ENCODE measurements at regions not wholly inside any gene's neighbourhood (a gene's known extent, or its start where the extent isn't known, plus 50 kb on each side); places are given as distances from the start of the nearest gene placed in this dataset.

DNA sequence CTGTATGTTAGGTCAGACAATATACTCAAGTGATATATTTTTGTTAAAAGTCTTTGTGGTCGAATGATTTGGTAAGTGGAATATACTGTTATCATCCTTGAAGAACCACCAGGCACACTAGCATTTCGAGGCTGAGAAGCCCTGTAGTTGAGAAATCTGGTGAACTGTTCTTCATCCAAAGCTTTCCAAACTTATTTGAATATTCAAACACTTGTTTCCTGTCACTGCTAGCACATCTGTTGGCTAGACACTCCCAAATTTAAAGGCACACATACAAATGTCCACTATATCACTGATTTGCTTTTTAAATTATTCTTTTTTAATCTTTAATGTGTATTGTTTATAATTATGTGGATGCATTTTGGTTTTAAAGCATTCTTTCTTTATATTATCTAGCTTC lies 241.9 kb upstream of the CNTNAP5 start:
- POLR2A ChIA-PET (ENCODE audit: unreplicated experiment), result no interaction called here
- Histone ChIP-seq H3K4me3 (no peak overlapping the region), H3K4me2 (no peak overlapping the region), H3K9me3 (ENCODE audit: insufficient read depth, low read depth) (no peaks in the 10 kb centered on the region), H3K4me1 (replicated peaks; ENCODE audit: insufficient read depth) (no peaks in the 10 kb centered on the region), H3K9me2 (ENCODE audit: insufficient read depth) (peaks cover 7% of the 10 kb centered on the region; the same call in 1 of the 2 replicates), H4K20me1 (ENCODE audit: insufficient read depth) (no peaks in the 10 kb centered on the region), H2AFZ (no peak overlapping the region), H3K27ac (no peak overlapping the region), H3K36me3 (ENCODE audit: low read depth) (no peaks in the 10 kb centered on the region), H3K27me3 (ENCODE audit: insufficient read depth, low read depth) (no peaks in the 10 kb centered on the region), H3K79me2 (ENCODE audit: low read depth) (no peaks in the 10 kb centered on the region), H3F3A (ENCODE audit: insufficient read depth, low read depth) (no peaks in the 10 kb centered on the region)
- intact Hi-C loops (cut with micrococcal nuclease; ENCODE audit: unreplicated experiment), result no loop called here
- no TSS peak for BruUV-seq (replicated peaks)
- CTCF ChIA-PET, result no interaction called here
- DNase-seq, result no peak
- TF ChIP-seq, protein P1, sequence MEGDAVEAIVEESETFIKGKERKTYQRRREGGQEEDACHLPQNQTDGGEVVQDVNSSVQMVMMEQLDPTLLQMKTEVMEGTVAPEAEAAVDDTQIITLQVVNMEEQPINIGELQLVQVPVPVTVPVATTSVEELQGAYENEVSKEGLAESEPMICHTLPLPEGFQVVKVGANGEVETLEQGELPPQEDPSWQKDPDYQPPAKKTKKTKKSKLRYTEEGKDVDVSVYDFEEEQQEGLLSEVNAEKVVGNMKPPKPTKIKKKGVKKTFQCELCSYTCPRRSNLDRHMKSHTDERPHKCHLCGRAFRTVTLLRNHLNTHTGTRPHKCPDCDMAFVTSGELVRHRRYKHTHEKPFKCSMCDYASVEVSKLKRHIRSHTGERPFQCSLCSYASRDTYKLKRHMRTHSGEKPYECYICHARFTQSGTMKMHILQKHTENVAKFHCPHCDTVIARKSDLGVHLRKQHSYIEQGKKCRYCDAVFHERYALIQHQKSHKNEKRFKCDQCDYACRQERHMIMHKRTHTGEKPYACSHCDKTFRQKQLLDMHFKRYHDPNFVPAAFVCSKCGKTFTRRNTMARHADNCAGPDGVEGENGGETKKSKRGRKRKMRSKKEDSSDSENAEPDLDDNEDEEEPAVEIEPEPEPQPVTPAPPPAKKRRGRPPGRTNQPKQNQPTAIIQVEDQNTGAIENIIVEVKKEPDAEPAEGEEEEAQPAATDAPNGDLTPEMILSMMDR (conservative IDR thresholded peaks at IDR 0.05), result no peak
- TF ChIP-seq EZH2 (IDR thresholded peaks at IDR 0.05; ENCODE audit: low read depth), result no peak

DNA sequence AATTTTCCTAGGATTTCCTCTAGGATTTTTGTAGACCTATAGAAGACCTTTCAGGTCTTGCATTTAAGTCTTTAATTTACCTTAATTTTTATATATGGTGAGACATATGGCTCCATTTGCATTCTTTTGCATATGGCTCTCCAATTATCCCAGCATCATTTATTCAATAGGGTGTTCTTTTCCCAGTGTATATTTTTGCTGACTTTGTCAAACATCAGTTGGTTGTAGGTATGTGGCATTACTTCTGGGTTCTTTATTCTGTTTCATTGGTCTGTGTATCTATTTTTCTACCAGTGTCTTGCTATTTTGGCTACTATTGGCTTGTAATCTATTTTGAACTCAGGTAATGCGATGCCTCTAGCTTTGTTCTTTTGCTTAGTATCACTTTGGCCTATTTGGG lies 239.8 kb upstream of the CNTNAP5 start:
- CTCF ChIA-PET, result no interaction called here
- Histone ChIP-seq H3K36me3 (ENCODE audit: low read depth) (no peaks in the 10 kb centered on the region), H3K27ac (no peak overlapping the region), H3K27me3 (ENCODE audit: insufficient read depth, low read depth) (no peaks in the 10 kb centered on the region), H3K79me2 (ENCODE audit: low read depth) (no peaks in the 10 kb centered on the region), H3K4me1 (replicated peaks; ENCODE audit: insufficient read depth) (no peaks in the 10 kb centered on the region), H3K9me3 (ENCODE audit: insufficient read depth, low read depth) (no peaks in the 10 kb centered on the region), H4K20me1 (ENCODE audit: insufficient read depth) (no peaks in the 10 kb centered on the region), H3K4me2 (no peak overlapping the region), H3F3A (ENCODE audit: insufficient read depth, low read depth) (no peaks in the 10 kb centered on the region), H3K4me3 (no peak overlapping the region), H3K9me2 (ENCODE audit: insufficient read depth) (peaks cover 7% of the 10 kb centered on the region; the same call in 1 of the 2 replicates), H2AFZ (no peak overlapping the region)
- no peak for DNase-seq
- TF ChIP-seq EZH2 (IDR thresholded peaks at IDR 0.05; ENCODE audit: low read depth), result no peak
- TF ChIP-seq, protein P1 (conservative IDR thresholded peaks at IDR 0.05), result no peak
- no TSS peak for BruUV-seq (replicated peaks)
- intact Hi-C loops (cut with micrococcal nuclease; ENCODE audit: unreplicated experiment), result no loop called here
- POLR2A ChIA-PET (ENCODE audit: unreplicated experiment), result no interaction called here

DNA sequence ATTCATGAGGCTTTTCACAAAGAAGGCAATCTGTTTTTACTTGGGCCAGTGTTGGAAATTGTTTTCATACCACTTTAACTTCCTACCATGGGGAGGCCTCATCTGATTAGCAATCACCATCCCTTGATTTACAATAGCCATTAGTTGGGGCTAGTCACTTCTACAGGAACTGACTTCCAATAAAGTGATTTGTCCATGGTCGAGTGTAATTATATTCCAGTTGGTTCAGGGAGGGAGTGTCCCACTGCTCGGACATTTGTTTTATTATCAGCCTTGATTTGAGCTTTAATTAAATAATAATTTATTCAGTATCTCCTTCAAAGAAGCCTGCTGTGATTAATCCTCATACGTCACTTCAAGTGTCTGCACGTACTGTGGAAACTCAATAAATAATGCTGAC lies 233.9 kb upstream of the CNTNAP5 start:
- BruUV-seq (replicated peaks), result no TSS peak
- H3F3A ChIP-seq (ENCODE audit: insufficient read depth, low read depth), result no peaks in the 10 kb centered on the region
- H3K4me1 ChIP-seq (replicated peaks; ENCODE audit: insufficient read depth), result no peaks in the 10 kb centered on the region
- H3K4me2 ChIP-seq, result no peak overlapping the region
- 0 out of 2 replicates have a peak, but pooled peaks cover 4% of the 10 kb centered on the region for H4K20me1 ChIP-seq (ENCODE audit: insufficient read depth)
- no peaks in the 10 kb centered on the region for H3K36me3 ChIP-seq (ENCODE audit: low read depth)
- CTCF ChIA-PET, result no interaction called here
- no peaks in the 10 kb centered on the region for H3K9me3 ChIP-seq (ENCODE audit: insufficient read depth, low read depth)
- no peaks in the 10 kb centered on the region for H3K27me3 ChIP-seq (ENCODE audit: insufficient read depth, low read depth)
- intact Hi-C loops (cut with micrococcal nuclease; ENCODE audit: unreplicated experiment), result no loop called here
- no peaks in the 10 kb centered on the region for H3K9me2 ChIP-seq (ENCODE audit: insufficient read depth)
- TF ChIP-seq EZH2 (IDR thresholded peaks at IDR 0.05; ENCODE audit: low read depth), result no peak
- TF ChIP-seq, protein P1 (conservative IDR thresholded peaks at IDR 0.05), result no peak
- POLR2A ChIA-PET (ENCODE audit: unreplicated experiment), result no interaction called here
- no peak overlapping the region for H3K4me3 ChIP-seq
- H3K27ac ChIP-seq, result no peak overlapping the region
- no peaks in the 10 kb centered on the region for H3K79me2 ChIP-seq (ENCODE audit: low read depth)
- H2AFZ ChIP-seq, result no peak overlapping the region
- DNase-seq, result no peak

Measured in PC-9 (cell line).